C4-2B (cell line): ENCODE measurements at regions not wholly inside any gene's neighbourhood (a gene's known extent, or its start where the extent isn't known, plus 50 kb on each side); places are given as distances from the start of the nearest gene placed in this dataset.

Experiments
- CTCF ChIP-seq: fragments of 450-650 bp; conservative IDR thresholded peaks from 2 replicates; pipeline ENCODE4 v1.5.1; 2017; ENCODE audit warnings: mild to moderate bottlenecking
- ZFX ChIP-seq: fragments of 450-650 bp; IDR thresholded peaks from 2 replicates; pipeline ENCODE4 v1.6.1; 2017

GRCh38 chr6:90936286-90936685 is 349.4 kb upstream of the MAP3K7 start:
- TF ChIP-seq CTCF (no peak), ZFX (no peak)
